HEK293T (cell line): ENCODE measurements at regions not wholly inside any gene's neighbourhood (a gene's known extent, or its start where the extent isn't known, plus 50 kb on each side); places are given as distances from the start of the nearest gene placed in this dataset.

Experiments
- CTCF ChIA-PET: fragments of 350-600 bp; formaldehyde crosslinking; extraction: SDS; loops from one replicate; lab custom pipeline; 2021; ENCODE audit warnings: antibody characterized with exemption, inconsistent platforms; lab: Yijun Ruan, JAX
- POLR2A ChIA-PET: fragments of 350-600 bp; formaldehyde crosslinking; extraction: SDS; loops from one replicate; lab custom pipeline; 2020; ENCODE audit warnings: antibody characterized with exemption, inconsistent platforms; lab: Yijun Ruan, JAX
- DNase-seq: peaks from one replicate; pipeline ENCODE4 v3.0.0; 2012; ENCODE audit warnings: mixed read lengths; ENCODE audit errors: extremely low spot score
- ARNT ChIP-seq: fragments of 450-650 bp; IDR thresholded peaks from 2 replicates; pipeline ENCODE4 v1.6.1; 2017; ENCODE audit warnings: mild to moderate bottlenecking
- BHLHE40 ChIP-seq: fragments of 450-650 bp; IDR thresholded peaks from 2 replicates; pipeline ENCODE4 v1.6.1; 2016; ENCODE audit warnings: mild to moderate bottlenecking, moderate library complexity, borderline replicate concordance
- CTBP1 ChIP-seq: fragments of 450-650 bp; IDR thresholded peaks from 2 replicates; pipeline ENCODE4 v1.6.1; 2016; ENCODE audit warnings: borderline replicate concordance
- ELF4 ChIP-seq: fragments of 450-650 bp; IDR thresholded peaks from 2 replicates; pipeline ENCODE4 v1.6.1; 2017; ENCODE audit warnings: antibody characterized with exemption
- FOXA1 ChIP-seq: fragments of 450-650 bp; IDR thresholded peaks from 2 replicates; pipeline ENCODE4 v1.6.1; 2016; ENCODE audit warnings: mild to moderate bottlenecking
- FOXK2 ChIP-seq: fragments of 450-650 bp; IDR thresholded peaks from 2 replicates; pipeline ENCODE4 v1.6.1; 2016; ENCODE audit warnings: mild to moderate bottlenecking
- FOXM1 ChIP-seq: fragments of 450-650 bp; IDR thresholded peaks from 2 replicates; pipeline ENCODE4 v1.6.1; 2017; ENCODE audit warnings: mild to moderate bottlenecking, borderline replicate concordance
- HDGF ChIP-seq: fragments of 450-650 bp; IDR thresholded peaks from 2 replicates; pipeline ENCODE4 v1.6.1; 2017; ENCODE audit warnings: antibody characterized with exemption, borderline replicate concordance
- L3MBTL2 ChIP-seq: fragments of 450-650 bp; conservative IDR thresholded peaks from 2 replicates; pipeline ENCODE4 v1.6.1; 2016; ENCODE audit warnings: mild to moderate bottlenecking
- LEF1 ChIP-seq: fragments of 450-650 bp; IDR thresholded peaks from 2 replicates; pipeline ENCODE4 v1.6.1; 2017; ENCODE audit warnings: mild to moderate bottlenecking, borderline replicate concordance
- NFRKB ChIP-seq: fragments of 450-650 bp; IDR thresholded peaks from 2 replicates; pipeline ENCODE4 v1.6.1; 2016; ENCODE audit warnings: mild to moderate bottlenecking, moderate library complexity
- PKNOX1 ChIP-seq: fragments of 450-650 bp; IDR thresholded peaks from 2 replicates; pipeline ENCODE4 v1.6.1; 2016
- SP1 ChIP-seq: fragments of 450-650 bp; IDR thresholded peaks from 2 replicates; pipeline ENCODE4 v1.6.1; 2017
- SUZ12 ChIP-seq: fragments of 450-650 bp; IDR thresholded peaks from 2 replicates; pipeline ENCODE4 v1.6.1; 2016; ENCODE audit warnings: mild to moderate bottlenecking
- TARDBP ChIP-seq: fragments of 450-650 bp; IDR thresholded peaks from 2 replicates; pipeline ENCODE4 v1.6.1; 2016
- ZNF384 ChIP-seq: fragments of 450-650 bp; IDR thresholded peaks from 2 replicates; pipeline ENCODE4 v1.6.1; 2016

GRCh38 chr1:55965981-55966461, 613.3 kb downstream of the PLPP3 start:
- POLR2A ChIA-PET, result no interaction called here
- DNase-seq, result no peak
- CTCF ChIA-PET, result no interaction called here
- TF ChIP-seq FOXA1 (no peak), CTBP1 (peak; percentile 79), L3MBTL2 (no peak), ARNT (no peak), ELF4 (no peak), BHLHE40 (no peak), SUZ12 (no peak), HDGF (no peak), FOXM1 (no peak), SP1 (no peak), ZNF384 (no peak), TARDBP (no peak), FOXK2 (no peak; the same call in 1 of the 2 replicates), NFRKB (no peak), PKNOX1 (peak; percentile 91), LEF1 (no peak)

GRCh38 chr1:55962472-55962871, 616.9 kb downstream of the PLPP3 start:
- POLR2A ChIA-PET, result no interaction called here
- CTCF ChIA-PET, result no interaction called here
- TF ChIP-seq SP1, result no peak
- no peak for DNase-seq

GRCh38 chr1:55959136-55959548, 620.2 kb downstream of the PLPP3 start:
- TF ChIP-seq FOXK2 (no peak), LEF1 (no peak), FOXM1 (no peak), HDGF (no peak), ZNF384 (no peak), L3MBTL2 (no peak), ARNT (no peak), CTBP1 (no peak), SP1 (no peak), BHLHE40 (no peak), ELF4 (no peak), SUZ12 (no peak), PKNOX1 (no peak)
- POLR2A ChIA-PET, result no interaction called here
- no peak for DNase-seq
- CTCF ChIA-PET, result no interaction called here

GRCh38 chr1:55958498-55958897, 620.9 kb downstream of the PLPP3 start:
- TF ChIP-seq LEF1 (no peak), L3MBTL2 (no peak), PKNOX1 (no peak), ZNF384 (no peak)
- no peak for DNase-seq
- POLR2A ChIA-PET, result no interaction called here
- CTCF ChIA-PET, result no interaction called here

- ChIA-PET POLR2A (no interaction called here), CTCF (no interaction called here)
- DNase-seq, result no peak
- TF ChIP-seq FOXK2 (no peak), BHLHE40 (no peak), TARDBP (no peak), PKNOX1 (no peak), L3MBTL2 (no peak)
Measured at GRCh38 chr1:55957276-55957675, 622.1 kb downstream of the PLPP3 start.

GRCh38 chr1:55955016-55955621, 624.2 kb downstream of the PLPP3 start:
- no peak for TF ChIP-seq L3MBTL2
- no peak for TF ChIP-seq BHLHE40
- TF ChIP-seq ARNT, result no peak
- no peak for TF ChIP-seq FOXK2
- TF ChIP-seq NFRKB, result no peak
- no peak for TF ChIP-seq FOXM1
- TF ChIP-seq SUZ12, result no peak
- no peak for TF ChIP-seq FOXA1
- no peak for TF ChIP-seq PKNOX1
- TF ChIP-seq TARDBP, result no peak
- TF ChIP-seq HDGF, result no peak
- no peak for TF ChIP-seq LEF1
- no peak for TF ChIP-seq CTBP1
- no peak for TF ChIP-seq ELF4
- no peak for TF ChIP-seq SP1
- TF ChIP-seq ZNF384, result no peak
- ChIA-PET CTCF (no interaction called here), POLR2A (no interaction called here)
- DNase-seq, result no peak
